Neural crest cell (in vitro differentiated cells): ENCODE measurements at regions not wholly inside any gene's neighbourhood (a gene's known extent, or its start where the extent isn't known, plus 50 kb on each side); places are given as distances from the start of the nearest gene placed in this dataset.
"Not testable (repeated sequence)": the region's sequence is repeated elsewhere in the genome, so short reads cannot be mapped to it uniquely, and the experiment has no call there.

Experiments used
- DNase-seq: peaks from one replicate; pipeline ENCODE4 v3.0.0; 2021; ENCODE audit warnings: low read depth, mixed read lengths, low spot score
- H3K27ac Mint-ChIP-seq: one replicate; pipeline ENCODE4 v1.8.0; 2021; ENCODE audit warnings: mild to moderate bottlenecking, mixed read lengths; ENCODE audit not compliant: unreplicated experiment
- H3K27me3 Mint-ChIP-seq: 2 replicates; pipeline ENCODE4 v1.8.0; 2021; ENCODE audit warnings: low read depth, mild to moderate bottlenecking, mixed read lengths
- H3K36me3 Mint-ChIP-seq: 2 replicates; pipeline ENCODE4 v1.8.0; 2021; ENCODE audit warnings: low read depth, mild to moderate bottlenecking, mixed read lengths
- H3K4me1 Mint-ChIP-seq: 2 replicates; pipeline ENCODE4 v1.8.0; 2021; ENCODE audit warnings: mixed read lengths
- H3K4me3 Mint-ChIP-seq: one replicate; pipeline ENCODE4 v1.8.0; 2021; ENCODE audit warnings: mild to moderate bottlenecking, mixed read lengths
- H3K9me3 Mint-ChIP-seq: 2 replicates; pipeline ENCODE4 v1.8.0; 2021; ENCODE audit warnings: mixed read lengths
- CTCF ChIP-seq: fragments of 200-600 bp; sonication (generic); conservative IDR thresholded peaks from 2 replicates; pipeline ENCODE4 v1.5.0; 2021; ENCODE audit warnings: antibody characterized with exemption, mild to moderate bottlenecking

- Mint-ChIP-seq H3K27ac (no peak overlapping the region), H3K27me3 (no peaks in the 10 kb centered on the region), H3K4me3 (no peak overlapping the region), H3K4me1 (peaks cover 16% of the 10 kb centered on the region), H3K36me3 (peaks cover 6% of the 10 kb centered on the region), H3K9me3 (peaks cover 13% of the 10 kb centered on the region)
- no peak for DNase-seq
- no peak for TF ChIP-seq CTCF
These were observed 473.4 kb downstream of the PCDH7 start for GRCh38 chr4:31193521-31193920.

GRCh38 chr4:31194823-31195222 is 474.7 kb downstream of the PCDH7 start:
- no peak overlapping the region for H3K4me3 Mint-ChIP-seq
- H3K4me1 Mint-ChIP-seq: peaks cover 16% of the 10 kb centered on the region
- DNase-seq: no peak
- no peak overlapping the region for H3K27ac Mint-ChIP-seq
- no peaks in the 10 kb centered on the region for H3K27me3 Mint-ChIP-seq
- peaks cover 7% of the 10 kb centered on the region for H3K36me3 Mint-ChIP-seq
- peaks cover 16% of the 10 kb centered on the region for H3K9me3 Mint-ChIP-seq
- TF ChIP-seq CTCF: no peak

- Mint-ChIP-seq H3K36me3 (peaks cover 12% of the 10 kb centered on the region), H3K9me3 (peaks cover 23% of the 10 kb centered on the region), H3K4me1 (peaks cover 6% of the 10 kb centered on the region), H3K27me3 (no peaks in the 10 kb centered on the region), H3K4me3 (no peak overlapping the region), H3K27ac (no peak overlapping the region)
- TF ChIP-seq CTCF: no peak
- no peak for DNase-seq
These were observed 479.5 kb downstream of the PCDH7 start for GRCh38 chr4:31199644-31200043.

GRCh38 chr4:31202054-31202453 is 481.9 kb downstream of the PCDH7 start:
- DNase-seq, H3K36me3 Mint-ChIP-seq, H3K4me3 Mint-ChIP-seq, H3K27me3 Mint-ChIP-seq, H3K4me1 Mint-ChIP-seq, H3K27ac Mint-ChIP-seq: not testable (repeated sequence)
- peaks cover 13% of the 10 kb centered on the region for H3K9me3 Mint-ChIP-seq

GRCh38 chr4:31204874-31205273 is 484.7 kb downstream of the PCDH7 start:
- H3K9me3 Mint-ChIP-seq: peaks cover 6% of the 10 kb centered on the region
- DNase-seq: no peak
- no peak overlapping the region for H3K27ac Mint-ChIP-seq
- TF ChIP-seq CTCF: no peak
- peaks cover 5% of the 10 kb centered on the region for H3K36me3 Mint-ChIP-seq
- H3K27me3 Mint-ChIP-seq: no peaks in the 10 kb centered on the region
- no peaks in the 10 kb centered on the region for H3K4me1 Mint-ChIP-seq
- H3K4me3 Mint-ChIP-seq: no peak overlapping the region

- Mint-ChIP-seq H3K36me3 (no peaks in the 10 kb centered on the region), H3K27ac (no peak overlapping the region), H3K9me3 (no peaks in the 10 kb centered on the region), H3K4me3 (no peak overlapping the region), H3K27me3 (no peaks in the 10 kb centered on the region), H3K4me1 (no peaks in the 10 kb centered on the region)
- TF ChIP-seq CTCF: no peak
- DNase-seq: no peak
These were observed 500.8 kb downstream of the PCDH7 start for GRCh38 chr4:31220921-31221320.
